GM21576 (cell line): ENCODE measurements at regions not wholly inside any gene's neighbourhood (a gene's known extent, or its start where the extent isn't known, plus 50 kb on each side); places are given as distances from the start of the nearest gene placed in this dataset.
"Not testable (repeated sequence)": the region's sequence is repeated elsewhere in the genome, so short reads cannot be mapped to it uniquely, and the experiment has no call there.

Experiments
- ATAC-seq: cut with Tn5 transposase; IDR thresholded peaks from one replicate; pipeline ENCODE4 v1.9.1; 2021; ENCODE audit warnings: mild to moderate bottlenecking, moderate library complexity; ENCODE audit not compliant: unreplicated experiment

- ATAC-seq, result no peak
Measured at GRCh38 chr13:67520886-67521285, 290.8 kb upstream of the PCDH9 start.

- no peak for ATAC-seq
Measured at GRCh38 chr13:67519356-67519755, 289.2 kb upstream of the PCDH9 start.

GRCh38 chr13:67518785-67519184, 288.6 kb upstream of the PCDH9 start:
- ATAC-seq, result no peak

- ATAC-seq, result peak; percentile 64
Measured at GRCh38 chr13:67515895-67516294, 285.8 kb upstream of the PCDH9 start.

- no peak for ATAC-seq
Measured at GRCh38 chr13:67509018-67509417, 278.9 kb upstream of the PCDH9 start.

- not testable (repeated sequence) for ATAC-seq
Measured at GRCh38 chr13:67508275-67508674, 278.1 kb upstream of the PCDH9 start.

- no peak for ATAC-seq
Measured at GRCh38 chr13:67506407-67506806, 276.3 kb upstream of the PCDH9 start.

- no peak for ATAC-seq
Measured at GRCh38 chr13:67505376-67505775, 275.2 kb upstream of the PCDH9 start.

GRCh38 chr13:67498948-67499347, 268.8 kb upstream of the PCDH9 start:
- ATAC-seq, result no peak

GRCh38 chr13:67493835-67494234, 263.7 kb upstream of the PCDH9 start:
- ATAC-seq, result no peak

GRCh38 chr13:67489016-67489415, 258.9 kb upstream of the PCDH9 start:
- ATAC-seq, result no peak

GRCh38 chr13:67481445-67481844, 251.3 kb upstream of the PCDH9 start:
- ATAC-seq, result no peak

- ATAC-seq, result no peak
Measured at GRCh38 chr13:67474115-67474514, 244.0 kb upstream of the PCDH9 start.

GRCh38 chr13:67469623-67470022, 239.5 kb upstream of the PCDH9 start:
- ATAC-seq, result no peak

- ATAC-seq, result no peak
Measured at GRCh38 chr13:67466569-67466968, 236.4 kb upstream of the PCDH9 start.

GRCh38 chr13:67464154-67464553, 234.0 kb upstream of the PCDH9 start:
- no peak for ATAC-seq

GRCh38 chr13:67462098-67462497, 232.0 kb upstream of the PCDH9 start:
- no peak for ATAC-seq

- ATAC-seq, result not testable (repeated sequence)
Measured at GRCh38 chr13:67452526-67452925, 222.4 kb upstream of the PCDH9 start.

- no peak for ATAC-seq
Measured at GRCh38 chr13:67445436-67445835, 215.3 kb upstream of the PCDH9 start.

GRCh38 chr13:67443923-67444322, 213.8 kb upstream of the PCDH9 start:
- no peak for ATAC-seq

GRCh38 chr13:67440236-67440975, 210.3 kb upstream of the PCDH9 start:
- no peak for ATAC-seq

GRCh38 chr13:67439365-67439764, 209.2 kb upstream of the PCDH9 start:
- no peak for ATAC-seq

- no peak for ATAC-seq
Measured at GRCh38 chr13:67438465-67438864, 208.3 kb upstream of the PCDH9 start.
